ENCODE measurements at regions not wholly inside any gene's neighbourhood (a gene's known extent, or its start where the extent isn't known, plus 50 kb on each side); places are given as distances from the start of the nearest gene placed in this dataset.
"Not testable (repeated sequence)": the region's sequence is repeated elsewhere in the genome, so short reads cannot be mapped to it uniquely, and the experiment has no call there.

DNA sequence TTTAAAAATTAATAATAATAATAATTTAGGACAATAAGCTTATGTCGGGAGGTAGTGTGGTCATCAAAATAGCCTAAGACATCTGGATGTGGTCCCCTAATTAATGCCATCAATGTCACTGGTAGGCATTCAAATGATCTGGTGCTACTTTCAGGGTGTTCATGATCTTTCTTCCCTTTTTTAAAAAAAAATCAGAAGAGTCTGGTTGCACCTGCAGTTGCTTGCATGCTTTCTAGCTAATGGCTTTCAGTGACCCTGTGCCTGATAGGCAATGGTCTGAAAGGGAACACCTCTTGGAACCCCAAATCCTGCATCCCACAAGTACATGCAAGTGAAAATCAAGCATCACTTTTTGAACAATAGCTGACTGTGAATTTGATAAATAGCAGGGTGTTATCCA lies 64.1 kb upstream of the KBTBD8 start:
- Mint-ChIP-seq H3K4me3 (no peak overlapping the region), H3K27me3 (ENCODE audit: insufficient read depth) (0 out of 2 replicates have a peak, but pooled peaks cover 2% of the 10 kb centered on the region), H3K4me1 (ENCODE audit: low read depth) (peaks cover 9% of the 10 kb centered on the region; the same call in 1 of the 2 replicates), H3K36me3 (ENCODE audit: low read depth) (no peaks in the 10 kb centered on the region), H3K27ac (no peak overlapping the region), H3K9me3 (no peaks in the 10 kb centered on the region)
- TF ChIP-seq, protein P1, sequence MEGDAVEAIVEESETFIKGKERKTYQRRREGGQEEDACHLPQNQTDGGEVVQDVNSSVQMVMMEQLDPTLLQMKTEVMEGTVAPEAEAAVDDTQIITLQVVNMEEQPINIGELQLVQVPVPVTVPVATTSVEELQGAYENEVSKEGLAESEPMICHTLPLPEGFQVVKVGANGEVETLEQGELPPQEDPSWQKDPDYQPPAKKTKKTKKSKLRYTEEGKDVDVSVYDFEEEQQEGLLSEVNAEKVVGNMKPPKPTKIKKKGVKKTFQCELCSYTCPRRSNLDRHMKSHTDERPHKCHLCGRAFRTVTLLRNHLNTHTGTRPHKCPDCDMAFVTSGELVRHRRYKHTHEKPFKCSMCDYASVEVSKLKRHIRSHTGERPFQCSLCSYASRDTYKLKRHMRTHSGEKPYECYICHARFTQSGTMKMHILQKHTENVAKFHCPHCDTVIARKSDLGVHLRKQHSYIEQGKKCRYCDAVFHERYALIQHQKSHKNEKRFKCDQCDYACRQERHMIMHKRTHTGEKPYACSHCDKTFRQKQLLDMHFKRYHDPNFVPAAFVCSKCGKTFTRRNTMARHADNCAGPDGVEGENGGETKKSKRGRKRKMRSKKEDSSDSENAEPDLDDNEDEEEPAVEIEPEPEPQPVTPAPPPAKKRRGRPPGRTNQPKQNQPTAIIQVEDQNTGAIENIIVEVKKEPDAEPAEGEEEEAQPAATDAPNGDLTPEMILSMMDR (IDR thresholded peaks at IDR 0.05) = no peak
- DNase-seq = no peak

DNA sequence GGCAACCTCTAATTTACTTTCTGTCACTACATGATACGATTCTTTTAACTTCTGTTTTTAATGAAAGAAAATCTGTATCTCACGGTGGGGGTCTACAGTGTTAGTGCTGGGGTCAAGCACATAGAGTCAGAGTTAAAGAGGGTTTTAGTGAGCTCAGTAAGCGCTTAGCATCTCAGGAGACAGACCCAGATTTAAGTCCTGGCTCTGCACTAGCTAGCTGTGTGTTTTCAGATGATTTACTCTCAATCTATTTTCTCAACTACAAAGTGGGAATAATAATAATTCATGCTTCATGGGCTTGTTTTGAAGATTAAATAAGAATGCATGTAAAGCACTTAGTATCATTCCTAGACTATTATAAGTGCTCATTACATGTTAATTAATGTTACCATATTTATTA lies 63.4 kb upstream of the KBTBD8 start:
- Mint-ChIP-seq H3K27me3 (ENCODE audit: insufficient read depth) (0 out of 2 replicates have a peak, but pooled peaks cover 2% of the 10 kb centered on the region), H3K4me3 (no peak overlapping the region), H3K27ac (no peak overlapping the region), H3K4me1 (ENCODE audit: low read depth) (peaks cover 9% of the 10 kb centered on the region; the same call in 1 of the 2 replicates), H3K36me3 (ENCODE audit: low read depth) (no peaks in the 10 kb centered on the region), H3K9me3 (no peaks in the 10 kb centered on the region)
- TF ChIP-seq, protein P1 (IDR thresholded peaks at IDR 0.05) = no peak
- DNase-seq = no peak

- H3K4me1 Mint-ChIP-seq (ENCODE audit: low read depth); H3K36me3 Mint-ChIP-seq (ENCODE audit: low read depth); H3K27ac Mint-ChIP-seq; H3K27me3 Mint-ChIP-seq (ENCODE audit: insufficient read depth); H3K9me3 Mint-ChIP-seq: not testable (repeated sequence)
- peak overlapping the region; percentile 7 for H3K4me3 Mint-ChIP-seq
- DNase-seq = peak; percentile 30
Observed at GRCh38 chr3:66937041-66937440, 61.1 kb upstream of the KBTBD8 start.

DNA sequence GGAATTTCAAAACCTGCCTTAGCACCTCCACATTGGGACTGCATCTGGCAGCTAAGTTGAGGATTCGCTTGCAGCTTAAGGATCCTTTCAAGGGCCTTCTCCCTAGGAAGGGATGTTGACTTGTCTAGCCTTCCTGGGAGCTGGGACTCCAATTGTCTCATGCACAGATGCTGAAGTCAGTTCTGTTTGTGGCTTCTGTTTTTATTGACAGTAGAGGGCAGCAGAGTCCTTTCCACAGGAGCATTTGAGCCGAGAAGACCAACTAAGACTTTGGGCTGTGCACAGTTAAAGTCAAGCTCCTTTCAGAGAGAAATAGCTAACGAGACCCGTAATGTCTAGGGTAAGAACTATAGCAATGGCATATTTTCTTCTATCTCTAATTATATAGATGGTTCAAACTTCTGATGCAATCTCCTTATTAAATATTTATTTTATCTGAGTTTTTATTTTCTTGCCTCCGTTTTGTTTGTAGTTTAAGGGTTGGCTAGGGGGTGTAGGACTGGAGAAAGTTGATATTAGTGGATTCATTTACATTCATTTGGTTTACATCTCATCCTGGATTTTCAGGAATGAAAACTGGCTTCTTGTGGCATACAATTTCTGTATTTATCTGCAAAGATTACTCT lies 59.7 kb upstream of the KBTBD8 start:
- TF ChIP-seq, protein P1 (IDR thresholded peaks at IDR 0.05) = peak; percentile 83
- Mint-ChIP-seq H3K9me3 (no peaks in the 10 kb centered on the region), H3K27ac (no peak overlapping the region), H3K4me3 (no peak overlapping the region), H3K36me3 (ENCODE audit: low read depth) (no peaks in the 10 kb centered on the region), H3K27me3 (ENCODE audit: insufficient read depth) (no peaks in the 10 kb centered on the region), H3K4me1 (ENCODE audit: low read depth) (peaks cover 9% of the 10 kb centered on the region; the same call in 1 of the 2 replicates)
- DNase-seq = peak; percentile 57

DNA sequence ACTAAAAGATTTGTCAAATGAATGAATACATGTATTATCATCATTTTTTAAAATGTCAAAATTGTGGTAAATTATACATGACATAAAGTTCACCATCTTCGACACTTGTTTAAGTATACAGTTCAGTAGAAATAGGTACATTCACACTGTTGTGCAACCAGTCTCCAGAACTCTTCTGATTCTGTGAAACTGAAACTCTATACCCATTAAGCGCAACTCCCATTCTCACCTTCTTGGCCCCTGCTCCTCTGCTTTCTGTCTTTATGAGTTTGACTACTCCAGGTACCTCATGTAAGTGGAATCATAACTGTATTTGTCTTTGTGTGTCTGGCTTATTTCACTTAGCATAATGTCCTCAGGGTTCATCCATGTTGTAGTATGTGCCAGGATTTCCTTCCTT lies 50.1 kb upstream of the KBTBD8 start:
- no peaks in the 10 kb centered on the region for H3K27me3 Mint-ChIP-seq (ENCODE audit: insufficient read depth)

More for the DNA sequence above, 50.1 kb upstream of the KBTBD8 start:
- H3K9me3 Mint-ChIP-seq = no peaks in the 10 kb centered on the region
- H3K36me3 Mint-ChIP-seq (ENCODE audit: low read depth) = no peaks in the 10 kb centered on the region
- no peaks in the 10 kb centered on the region for H3K4me1 Mint-ChIP-seq (ENCODE audit: low read depth)
- H3K4me3 Mint-ChIP-seq = no peak overlapping the region
- DNase-seq = no peak
- TF ChIP-seq, protein P1 (IDR thresholded peaks at IDR 0.05) = no peak
- no peak overlapping the region for H3K27ac Mint-ChIP-seq
